ENCODE measurements at regions not wholly inside any gene's neighbourhood (a gene's known extent, or its start where the extent isn't known, plus 50 kb on each side); places are given as distances from the start of the nearest gene placed in this dataset.
"Not testable (repeated sequence)": the region's sequence is repeated elsewhere in the genome, so short reads cannot be mapped to it uniquely, and the experiment has no call there.

DNA sequence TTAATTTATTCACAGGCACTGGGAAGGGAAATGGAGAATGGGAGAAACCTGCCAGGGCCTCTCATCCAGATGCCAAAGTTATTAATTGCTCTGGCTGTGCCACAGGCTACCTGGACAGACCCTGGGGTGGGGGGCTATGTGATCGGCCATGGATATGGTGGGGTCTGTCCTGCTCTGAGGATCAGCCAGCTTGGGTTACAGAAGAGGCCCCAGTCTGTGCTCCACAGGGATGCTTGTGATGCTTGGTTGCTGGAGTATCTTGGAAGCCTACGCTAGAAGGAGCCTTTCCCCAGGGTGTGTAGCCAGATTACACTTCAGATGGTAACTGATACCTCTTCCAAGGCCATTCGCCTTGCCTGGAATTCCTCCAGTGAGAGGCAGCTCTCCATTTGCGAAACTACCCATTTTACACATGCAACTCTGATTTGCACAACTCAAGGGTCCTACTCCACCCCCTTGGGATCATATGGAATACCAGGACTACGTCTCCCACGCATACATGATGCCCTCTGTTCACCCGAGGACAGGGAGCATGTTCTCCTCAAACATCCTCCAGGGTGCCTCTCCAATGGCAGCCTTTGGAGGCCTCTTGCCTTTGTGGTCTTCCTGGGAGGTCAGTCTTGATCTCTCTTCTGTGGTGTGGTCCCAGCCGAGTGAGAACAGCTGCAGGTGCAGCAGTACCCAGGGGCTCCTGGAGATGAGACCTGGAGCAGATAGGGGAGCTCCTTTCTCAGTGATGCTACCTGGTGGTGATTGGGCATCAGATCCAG lies 186.6 kb upstream of the TSHZ3 start:
- no peaks in the 10 kb centered on the region for H3K79me2 ChIP-seq (ENCODE audit: insufficient read depth, low read length)
- H3K4me2 ChIP-seq (ENCODE audit: low read length): no peak overlapping the region
- Mint-ChIP-seq H3K27me3 (ENCODE audit: low read depth, unreplicated experiment) (peaks cover 38% of the 10 kb centered on the region), H3K9me3 (ENCODE audit: unreplicated experiment) (peaks cover 11% of the 10 kb centered on the region), H3K27ac (ENCODE audit: unreplicated experiment) (no peak overlapping the region), H3K4me1 (ENCODE audit: low read depth, unreplicated experiment) (peaks cover 5% of the 10 kb centered on the region), H3K4me3 (ENCODE audit: unreplicated experiment) (no peak overlapping the region), H3K36me3 (ENCODE audit: low read depth, unreplicated experiment) (no peaks in the 10 kb centered on the region)
- no peak overlapping the region for H3K9ac ChIP-seq (ENCODE audit: low read length)
- no peaks in the 10 kb centered on the region for H3K36me3 ChIP-seq (ENCODE audit: insufficient read depth, low read length)
- H3K9me3 ChIP-seq (ENCODE audit: insufficient read depth, low read depth, low read length): no peaks in the 10 kb centered on the region
- H3K27ac ChIP-seq (ENCODE audit: low read depth, low read length): no peak overlapping the region
- H3K4me3 ChIP-seq (ENCODE audit: insufficient read depth, low read depth, low read length): no peak overlapping the region
- FAIRE-seq: no peak
- H3K27me3 ChIP-seq (ENCODE audit: insufficient read depth, low read length): no peaks in the 10 kb centered on the region
- H2AFZ ChIP-seq (ENCODE audit: low read depth, low read length): no peak overlapping the region
- H3K4me1 ChIP-seq (ENCODE audit: insufficient read depth, low read length): no peaks in the 10 kb centered on the region
- no peak for DNase-seq (ENCODE audit: low read depth)
- TF ChIP-seq EZH2 (IDR thresholded peaks at IDR 0.05; ENCODE audit: insufficient read depth, low read length): no peak
- TF ChIP-seq, protein P1, sequence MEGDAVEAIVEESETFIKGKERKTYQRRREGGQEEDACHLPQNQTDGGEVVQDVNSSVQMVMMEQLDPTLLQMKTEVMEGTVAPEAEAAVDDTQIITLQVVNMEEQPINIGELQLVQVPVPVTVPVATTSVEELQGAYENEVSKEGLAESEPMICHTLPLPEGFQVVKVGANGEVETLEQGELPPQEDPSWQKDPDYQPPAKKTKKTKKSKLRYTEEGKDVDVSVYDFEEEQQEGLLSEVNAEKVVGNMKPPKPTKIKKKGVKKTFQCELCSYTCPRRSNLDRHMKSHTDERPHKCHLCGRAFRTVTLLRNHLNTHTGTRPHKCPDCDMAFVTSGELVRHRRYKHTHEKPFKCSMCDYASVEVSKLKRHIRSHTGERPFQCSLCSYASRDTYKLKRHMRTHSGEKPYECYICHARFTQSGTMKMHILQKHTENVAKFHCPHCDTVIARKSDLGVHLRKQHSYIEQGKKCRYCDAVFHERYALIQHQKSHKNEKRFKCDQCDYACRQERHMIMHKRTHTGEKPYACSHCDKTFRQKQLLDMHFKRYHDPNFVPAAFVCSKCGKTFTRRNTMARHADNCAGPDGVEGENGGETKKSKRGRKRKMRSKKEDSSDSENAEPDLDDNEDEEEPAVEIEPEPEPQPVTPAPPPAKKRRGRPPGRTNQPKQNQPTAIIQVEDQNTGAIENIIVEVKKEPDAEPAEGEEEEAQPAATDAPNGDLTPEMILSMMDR (IDR thresholded peaks at IDR 0.05; ENCODE audit: insufficient read depth, low read depth, low read length): no peak
- no peaks in the 10 kb centered on the region for H4K20me1 ChIP-seq (ENCODE audit: insufficient read depth, low read length)

DNA sequence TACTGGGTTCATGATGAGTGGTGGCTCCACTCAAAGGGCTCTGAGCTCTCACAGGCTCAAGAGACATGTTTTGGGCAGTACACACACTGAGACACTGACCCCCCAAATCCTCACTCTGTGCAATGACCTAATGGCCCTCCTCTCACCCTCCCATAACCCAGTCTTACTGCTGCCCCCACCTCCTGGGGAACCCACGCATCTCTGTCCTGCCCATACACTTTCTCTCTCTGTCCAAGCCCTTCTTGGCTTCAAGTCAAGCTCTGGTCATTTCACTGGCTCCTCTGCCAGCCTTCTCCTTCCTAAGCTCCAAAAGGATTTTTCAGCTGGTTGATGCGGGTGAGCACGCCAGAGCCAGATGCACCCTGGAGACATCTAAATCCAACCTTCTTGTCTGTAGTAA lies 187.9 kb upstream of the TSHZ3 start:
- no peak for FAIRE-seq
- H3K9me3 ChIP-seq (ENCODE audit: insufficient read depth, low read depth, low read length): no peaks in the 10 kb centered on the region
- no peak for TF ChIP-seq EZH2 (IDR thresholded peaks at IDR 0.05; ENCODE audit: insufficient read depth, low read length)
- TF ChIP-seq, protein P1 (IDR thresholded peaks at IDR 0.05; ENCODE audit: insufficient read depth, low read depth, low read length): no peak
- Mint-ChIP-seq H3K36me3 (ENCODE audit: low read depth, unreplicated experiment) (peaks cover 3% of the 10 kb centered on the region), H3K27ac (ENCODE audit: unreplicated experiment) (no peak overlapping the region), H3K27me3 (ENCODE audit: low read depth, unreplicated experiment) (peaks cover 44% of the 10 kb centered on the region), H3K4me3 (ENCODE audit: unreplicated experiment) (no peak overlapping the region), H3K4me1 (ENCODE audit: low read depth, unreplicated experiment) (peaks cover 6% of the 10 kb centered on the region), H3K9me3 (ENCODE audit: unreplicated experiment) (peaks cover 11% of the 10 kb centered on the region)
- H3K27me3 ChIP-seq (ENCODE audit: insufficient read depth, low read length): no peaks in the 10 kb centered on the region
- no peak overlapping the region for H3K4me2 ChIP-seq (ENCODE audit: low read length)
- H3K27ac ChIP-seq (ENCODE audit: low read depth, low read length): no peak overlapping the region
- H3K36me3 ChIP-seq (ENCODE audit: insufficient read depth, low read length): no peaks in the 10 kb centered on the region
- no peaks in the 10 kb centered on the region for H4K20me1 ChIP-seq (ENCODE audit: insufficient read depth, low read length)
- no peak for DNase-seq (ENCODE audit: low read depth)
- no peak overlapping the region for H2AFZ ChIP-seq (ENCODE audit: low read depth, low read length)
- no peak overlapping the region for H3K9ac ChIP-seq (ENCODE audit: low read length)
- no peaks in the 10 kb centered on the region for H3K79me2 ChIP-seq (ENCODE audit: insufficient read depth, low read length)
- H3K4me1 ChIP-seq (ENCODE audit: insufficient read depth, low read length): no peaks in the 10 kb centered on the region
- H3K4me3 ChIP-seq (ENCODE audit: insufficient read depth, low read depth, low read length): no peak overlapping the region

DNA sequence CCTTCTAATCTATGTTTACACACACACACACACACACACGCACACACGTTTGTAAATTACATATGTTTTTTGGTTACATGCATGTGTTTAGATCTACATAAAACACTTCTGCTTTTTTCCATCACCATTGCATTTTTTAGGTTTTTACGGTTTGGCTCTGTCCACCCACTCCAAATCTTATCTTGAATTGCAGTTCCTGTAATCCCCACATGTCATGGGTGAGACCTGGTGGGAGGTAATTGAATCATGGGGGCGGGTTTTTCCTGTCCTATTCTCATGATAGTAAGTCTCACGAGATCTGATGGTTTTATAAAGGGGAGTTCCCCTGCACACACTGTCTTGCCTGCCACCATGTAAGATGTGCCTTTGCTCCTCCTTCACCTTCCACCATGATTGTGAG lies 188.7 kb upstream of the TSHZ3 start:
- not testable (repeated sequence) for H4K20me1 ChIP-seq (ENCODE audit: insufficient read depth, low read length); H3K4me3 ChIP-seq (ENCODE audit: insufficient read depth, low read depth, low read length); H3K27ac Mint-ChIP-seq (ENCODE audit: unreplicated experiment); H3K36me3 ChIP-seq (ENCODE audit: insufficient read depth, low read length); H3K4me1 Mint-ChIP-seq (ENCODE audit: low read depth, unreplicated experiment); H3K27ac ChIP-seq (ENCODE audit: low read depth, low read length); H3K4me2 ChIP-seq (ENCODE audit: low read length); H3K4me3 Mint-ChIP-seq (ENCODE audit: unreplicated experiment); DNase-seq (ENCODE audit: low read depth); H3K27me3 ChIP-seq (ENCODE audit: insufficient read depth, low read length); FAIRE-seq; H3K4me1 ChIP-seq (ENCODE audit: insufficient read depth, low read length); H2AFZ ChIP-seq (ENCODE audit: low read depth, low read length); H3K79me2 ChIP-seq (ENCODE audit: insufficient read depth, low read length); H3K36me3 Mint-ChIP-seq (ENCODE audit: low read depth, unreplicated experiment); H3K9ac ChIP-seq (ENCODE audit: low read length); H3K9me3 ChIP-seq (ENCODE audit: insufficient read depth, low read depth, low read length)
- Mint-ChIP-seq H3K27me3 (ENCODE audit: low read depth, unreplicated experiment) (peaks cover 51% of the 10 kb centered on the region), H3K9me3 (ENCODE audit: unreplicated experiment) (peaks cover 11% of the 10 kb centered on the region)

Data from astrocyte (in vitro differentiated cells and primary cell).